H1 (cell line): ENCODE measurements at regions not wholly inside any gene's neighbourhood (a gene's known extent, or its start where the extent isn't known, plus 50 kb on each side); places are given as distances from the start of the nearest gene placed in this dataset.

ENCODE experiments used
- CTCF ChIA-PET: fragments of 300-600 bp; sonication (Branson Sonifier 250); formaldehyde crosslinking; loops from one replicate; lab custom pipeline; 2021; ENCODE audit not compliant: partially characterized antibody; lab: Charles Lee
- POLR2A ChIA-PET: fragments of 300-600 bp; sonication (Branson Sonifier 250); formaldehyde crosslinking; loops from one replicate; lab custom pipeline; 2021; ENCODE audit warnings: inconsistent platforms; ENCODE audit not compliant: partially characterized antibody; lab: Charles Lee
- DNase-seq, 2 experiments: peaks; one replicate each; pipeline versions ENCODE4 v3.0.0 to v3.0.0-alpha.2; 2010 to 2022; ENCODE audit warnings: low spot score in 2 of 2, low read depth in 1 of 2, mixed read lengths in 1 of 2
- FAIRE-seq: peaks from 2 replicates; lab custom pipeline; 2011; peaks lifted over from hg19 to GRCh38; lab: Jason Lieb, UNC
- H2AFZ ChIP-seq: 2 replicates; pipeline ENCODE4 v1.8.1; 2012; ENCODE audit warnings: low read length, inconsistent platforms
- H2AK5ac ChIP-seq: 2 replicates; pipeline ENCODE4 v1.6.1; 2013; ENCODE audit warnings: low read depth, low read length
- H2BK120ac ChIP-seq: replicated peaks from 2 replicates; pipeline ENCODE3; 2013; ENCODE audit warnings: low read depth, low read length, inconsistent platforms
- H2BK12ac ChIP-seq: 2 replicates; pipeline ENCODE4 v1.6.1; 2013; ENCODE audit warnings: low read depth, low read length
- H2BK15ac ChIP-seq: 2 replicates; pipeline ENCODE4 v1.6.1; 2013; ENCODE audit warnings: low read length
- H2BK20ac ChIP-seq: 2 replicates; pipeline ENCODE4 v1.6.1; 2013; ENCODE audit warnings: low read length
- H2BK5ac ChIP-seq: 2 replicates; pipeline ENCODE4 v1.6.1; 2013; ENCODE audit warnings: low read depth, low read length
- H3K14ac ChIP-seq: 2 replicates; pipeline ENCODE4 v1.6.1; 2013; ENCODE audit warnings: inconsistent platforms; ENCODE audit not compliant: insufficient read length
- H3K18ac ChIP-seq: 2 replicates; pipeline ENCODE4 v1.6.1; 2013; ENCODE audit warnings: low read length; ENCODE audit errors: extremely low read depth
- H3K23ac ChIP-seq: 2 replicates; pipeline ENCODE4 v1.6.1; 2013; ENCODE audit warnings: inconsistent platforms; ENCODE audit not compliant: insufficient read length
- H3K23me2 ChIP-seq: 2 replicates; pipeline ENCODE4 v1.6.1; 2013; ENCODE audit warnings: low read depth, low read length
- H3K27ac ChIP-seq: 2 replicates; pipeline ENCODE4 v1.6.1; 2011; ENCODE audit warnings: low read depth, low read length, inconsistent platforms
- H3K27me3 ChIP-seq, 4 experiments: replicated peaks in 1 of 4; 1 replicate in 1 of 4; 2 replicates in 3 of 4; pipeline versions ENCODE4 v1.6.1 to v1.8.1; 2011 to 2013; ENCODE audit warnings: low read length in 3 of 4, mild to moderate bottlenecking in 3 of 4, inconsistent platforms in 2 of 4, mixed read lengths in 2 of 4, moderate library complexity in 1 of 4; ENCODE audit not compliant: control insufficient read depth in 3 of 4, insufficient read depth in 3 of 4; ENCODE audit errors: extremely low read depth in 1 of 4
- H3K36me3 ChIP-seq, 4 experiments: 2 replicates each; pipeline versions ENCODE4 v1.6.1 to v1.8.1; 2011 to 2013; ENCODE audit warnings: mild to moderate bottlenecking in 4 of 4, low read length in 3 of 4, moderate library complexity in 2 of 4, control low read depth in 1 of 4, inconsistent platforms in 1 of 4; ENCODE audit not compliant: insufficient read depth in 4 of 4, control insufficient read depth in 2 of 4
- H3K4ac ChIP-seq: replicated peaks from 2 replicates; pipeline ENCODE3; 2013; ENCODE audit warnings: low read length, low read depth, mixed read lengths, inconsistent platforms; ENCODE audit not compliant: insufficient read length
- H3K4me1 ChIP-seq, 4 experiments: replicated peaks in 1 of 4; 1 replicate in 1 of 4; 2 replicates in 3 of 4; pipeline versions ENCODE4 v1.6.1 to v1.8.1; 2011 to 2013; ENCODE audit warnings: low read length in 3 of 4, inconsistent platforms in 2 of 4, mixed read lengths in 1 of 4; ENCODE audit not compliant: insufficient read depth in 4 of 4, control insufficient read depth in 3 of 4
- H3K4me2 ChIP-seq, 2 experiments: 2 replicates each; pipeline versions ENCODE4 v1.6.1 to v1.8.1; 2011 to 2013; ENCODE audit warnings: low read depth in 2 of 2, low read length in 2 of 2, control low read depth in 1 of 2, inconsistent platforms in 1 of 2, mild to moderate bottlenecking in 1 of 2; ENCODE audit not compliant: insufficient read depth in 1 of 2
- H3K4me3 ChIP-seq, 4 experiments: fragments of 200-600, 300-600 bp in 1 of 4; sonication (generic), shearing (Covaris generic), sonication (Bioruptor Twin) in 1 of 4; 2 replicates each; pipeline versions ENCODE4 v1.5.1 to v1.8.1; 2011 to 2016; ENCODE audit warnings: low read length in 4 of 4, low read depth in 3 of 4, control low read depth in 2 of 4, inconsistent platforms in 2 of 4, mild to moderate bottlenecking in 2 of 4, mixed read lengths in 1 of 4, moderate library complexity in 1 of 4; ENCODE audit not compliant: insufficient read depth in 2 of 4; ENCODE audit errors: extremely low read depth in 1 of 4
- H3K56ac ChIP-seq: replicated peaks from 2 replicates; pipeline ENCODE3; 2013; ENCODE audit warnings: low read depth, mild to moderate bottlenecking, mixed read lengths, low read length, inconsistent platforms; ENCODE audit not compliant: insufficient read length
- H3K79me1 ChIP-seq: 2 replicates; pipeline ENCODE4 v1.6.1; 2013; ENCODE audit warnings: low read depth, low read length, control low read depth
- H3K79me2 ChIP-seq, 2 experiments: 2 replicates each; pipeline versions ENCODE4 v1.6.1 to v1.8.1; 2012 to 2013; ENCODE audit warnings: low read length in 2 of 2, mild to moderate bottlenecking in 2 of 2, inconsistent platforms in 1 of 2; ENCODE audit not compliant: insufficient read depth in 2 of 2, control insufficient read depth in 1 of 2
- H3K9ac ChIP-seq, 4 experiments: replicated peaks in 1 of 4; 1 replicate in 1 of 4; 2 replicates in 3 of 4; pipeline versions ENCODE4 v1.6.1 to v1.8.1; 2011 to 2013; ENCODE audit warnings: low read depth in 3 of 4, low read length in 3 of 4, control low read depth in 2 of 4, mild to moderate bottlenecking in 2 of 4, moderate library complexity in 2 of 4, inconsistent platforms in 1 of 4; ENCODE audit errors: extremely low read depth in 1 of 4
- H3K9me3 ChIP-seq, 2 experiments: 2 replicates each; pipeline versions ENCODE4 v1.6.1 to v1.8.1; 2012 to 2013; ENCODE audit warnings: mild to moderate bottlenecking in 2 of 2, moderate library complexity in 2 of 2, control low read depth in 1 of 2, inconsistent platforms in 1 of 2, low read depth in 1 of 2, low read length in 1 of 2, mixed read lengths in 1 of 2; ENCODE audit not compliant: insufficient read depth in 2 of 2
- H4K20me1 ChIP-seq, 2 experiments: replicated peaks in 1 of 2; 2 replicates each; pipeline versions ENCODE3 to v1.8.1; 2011 to 2013; ENCODE audit warnings: inconsistent platforms in 2 of 2, low read length in 2 of 2, mild to moderate bottlenecking in 1 of 2; ENCODE audit not compliant: insufficient read depth in 2 of 2, control insufficient read depth in 1 of 2
- H4K5ac ChIP-seq: 2 replicates; pipeline ENCODE4 v1.6.1; 2013; ENCODE audit warnings: low read length, low read depth, mixed read lengths, inconsistent platforms; ENCODE audit not compliant: insufficient read length
- H4K8ac ChIP-seq: 2 replicates; pipeline ENCODE4 v1.8.0; 2013; ENCODE audit warnings: mild to moderate bottlenecking, moderate library complexity, low read length, inconsistent platforms; ENCODE audit not compliant: insufficient read depth; ENCODE audit errors: extremely low read depth
- H4K91ac ChIP-seq: replicated peaks from 2 replicates; pipeline ENCODE3; 2013; ENCODE audit warnings: low read length, mixed read lengths, inconsistent platforms; ENCODE audit not compliant: insufficient read length
- CEBPB ChIP-seq: IDR thresholded peaks from 2 replicates; pipeline ENCODE4 v1.6.1; 2012; ENCODE audit warnings: low read depth, low read length
- POU5F1 ChIP-seq: IDR thresholded peaks from 2 replicates; pipeline ENCODE4 v1.6.1; 2011; ENCODE audit warnings: low read depth, mild to moderate bottlenecking, low read length, moderate library complexity
- RAD21 ChIP-seq, 2 experiments: IDR thresholded peaks in 1 of 2; conservative IDR thresholded peaks in 1 of 2; 2 replicates each; pipeline ENCODE4 v1.6.1; 2011; ENCODE audit warnings: low read depth in 2 of 2, low read length in 2 of 2, improper control_type of control experiment in 1 of 2, inconsistent platforms in 1 of 2, mild to moderate bottlenecking in 1 of 2, moderate library complexity in 1 of 2
- SUZ12 ChIP-seq: fragments of 200-600 bp; sonication (generic); IDR thresholded peaks from 2 replicates; pipeline ENCODE4 v1.6.1; 2012; ENCODE audit warnings: mild to moderate bottlenecking, inconsistent platforms, low read length, moderate library complexity, mixed read lengths
- WGBS, 2 experiments: shearing (Covaris generic) in 1 of 2; methylation state at CpG; one replicate each; pipeline versions ENCODE4 v1.1.6 to v1.1.7; 2013 to 2015; ENCODE audit warnings: low lambda C conversion rate in 2 of 2, mixed read lengths in 2 of 2, inconsistent platforms in 1 of 2, low coverage in 1 of 2, missing lambda C conversion rate in 1 of 2; ENCODE audit not compliant: insufficient replicate concordance in 2 of 2, insufficient coverage in 1 of 2, insufficient read length in 1 of 2; ENCODE audit errors: extremely low coverage in 1 of 2, missing lambda C conversion rate in 1 of 2; 5-methylcytosine and 5-hydroxymethylcytosine counted together
- TF ChIP-seq, protein P1 (sequence below), 3 experiments: IDR thresholded peaks; 1 replicate in 2 of 3; 2 replicates in 1 of 3; pipeline versions ENCODE4 v1.5.1 to v1.6.1; 2011; ENCODE audit warnings: low read length in 3 of 3, mild to moderate bottlenecking in 3 of 3, inconsistent platforms in 2 of 3, low read depth in 1 of 3, moderate library complexity in 1 of 3; ENCODE audit not compliant: insufficient read depth in 1 of 3; ENCODE audit errors: control extremely low read depth in 1 of 3

- no peak overlapping the region for H3K4me2 ChIP-seq
- no peak overlapping the region for H3K56ac ChIP-seq
- no peak overlapping the region for H3K14ac ChIP-seq
- ChIA-PET POLR2A (no interaction called here), CTCF (interaction anchor here (1.5 kb wide), 1 partner anchor 284 kb away, joined by 9 read pairs; no protein-coding TSS in a partner anchor)
- H4K91ac ChIP-seq = no peak overlapping the region
- H3K27ac ChIP-seq = no peak overlapping the region
- TF ChIP-seq SUZ12 (no peak), CEBPB (peak; percentile 64; the same call in 1 of the 2 replicates), POU5F1 (no peak), RAD21 (IDR thresholded peaks at IDR 0.05 in 1 of 2, conservative IDR thresholded peaks at IDR 0.05 in 1 of 2; ENCODE audit: low read depth in 2 of 2, low read length in 2 of 2) (peak; percentile 27 to 40; a peak in 3 of 4 replicates)
- TF ChIP-seq, protein P1, sequence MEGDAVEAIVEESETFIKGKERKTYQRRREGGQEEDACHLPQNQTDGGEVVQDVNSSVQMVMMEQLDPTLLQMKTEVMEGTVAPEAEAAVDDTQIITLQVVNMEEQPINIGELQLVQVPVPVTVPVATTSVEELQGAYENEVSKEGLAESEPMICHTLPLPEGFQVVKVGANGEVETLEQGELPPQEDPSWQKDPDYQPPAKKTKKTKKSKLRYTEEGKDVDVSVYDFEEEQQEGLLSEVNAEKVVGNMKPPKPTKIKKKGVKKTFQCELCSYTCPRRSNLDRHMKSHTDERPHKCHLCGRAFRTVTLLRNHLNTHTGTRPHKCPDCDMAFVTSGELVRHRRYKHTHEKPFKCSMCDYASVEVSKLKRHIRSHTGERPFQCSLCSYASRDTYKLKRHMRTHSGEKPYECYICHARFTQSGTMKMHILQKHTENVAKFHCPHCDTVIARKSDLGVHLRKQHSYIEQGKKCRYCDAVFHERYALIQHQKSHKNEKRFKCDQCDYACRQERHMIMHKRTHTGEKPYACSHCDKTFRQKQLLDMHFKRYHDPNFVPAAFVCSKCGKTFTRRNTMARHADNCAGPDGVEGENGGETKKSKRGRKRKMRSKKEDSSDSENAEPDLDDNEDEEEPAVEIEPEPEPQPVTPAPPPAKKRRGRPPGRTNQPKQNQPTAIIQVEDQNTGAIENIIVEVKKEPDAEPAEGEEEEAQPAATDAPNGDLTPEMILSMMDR (IDR thresholded peaks at IDR 0.05; ENCODE audit: control extremely low read depth in 1 of 3, insufficient read depth in 1 of 3, low read depth in 1 of 3, low read length in 3 of 3) = peak in 1 of 3 experiments; percentile 4; a peak in 2 of 4 replicates
- H3K9ac ChIP-seq = no peak overlapping the region
- no peak overlapping the region for H2BK5ac ChIP-seq
- no peaks in the 10 kb centered on the region for H3K36me3 ChIP-seq
- no peaks in the 10 kb centered on the region for H3K27me3 ChIP-seq
- no peak overlapping the region for H2BK15ac ChIP-seq
- 84% methylated on average over 3 of the region's 3 CpGs; no CpG with 5 or more reads in 1 of the 2 experiments for WGBS, 2 experiments
- H3K79me2 ChIP-seq = no peaks in the 10 kb centered on the region
- H2AFZ ChIP-seq = no peak overlapping the region
- no peaks in the 10 kb centered on the region for H3K4me1 ChIP-seq
- DNase-seq (no peak), FAIRE-seq (no peak)
- no peaks in the 10 kb centered on the region for H3K79me1 ChIP-seq
- H4K20me1 ChIP-seq = no peaks in the 10 kb centered on the region
- H2BK120ac ChIP-seq = no peak overlapping the region
- no peaks in the 10 kb centered on the region for H3K23me2 ChIP-seq
- no peaks in the 10 kb centered on the region for H3K9me3 ChIP-seq
- H4K5ac ChIP-seq = no peak overlapping the region
- no peak overlapping the region for H3K4ac ChIP-seq
- H3K4me3 ChIP-seq = no peak overlapping the region
- H3K18ac ChIP-seq = no peak overlapping the region
- H4K8ac ChIP-seq = no peak overlapping the region
- no peak overlapping the region for H2BK12ac ChIP-seq
- H2BK20ac ChIP-seq = no peak overlapping the region
- H2AK5ac ChIP-seq = no peak overlapping the region
- H3K23ac ChIP-seq = no peak overlapping the region
These were observed 340.9 kb upstream of the IRAK1BP1 start for GRCh38 chr6:78526432-78526831.
